ENCODE measurements at regions not wholly inside any gene's neighbourhood (a gene's known extent, or its start where the extent isn't known, plus 50 kb on each side); places are given as distances from the start of the nearest gene placed in this dataset.

- no peak for DNase-seq
These were observed 104.2 kb upstream of the THRB start for GRCh38 chr3:24598695-24599470.

- no peak for DNase-seq
These were observed 106.7 kb upstream of the THRB start for GRCh38 chr3:24601066-24601939.

DNA sequence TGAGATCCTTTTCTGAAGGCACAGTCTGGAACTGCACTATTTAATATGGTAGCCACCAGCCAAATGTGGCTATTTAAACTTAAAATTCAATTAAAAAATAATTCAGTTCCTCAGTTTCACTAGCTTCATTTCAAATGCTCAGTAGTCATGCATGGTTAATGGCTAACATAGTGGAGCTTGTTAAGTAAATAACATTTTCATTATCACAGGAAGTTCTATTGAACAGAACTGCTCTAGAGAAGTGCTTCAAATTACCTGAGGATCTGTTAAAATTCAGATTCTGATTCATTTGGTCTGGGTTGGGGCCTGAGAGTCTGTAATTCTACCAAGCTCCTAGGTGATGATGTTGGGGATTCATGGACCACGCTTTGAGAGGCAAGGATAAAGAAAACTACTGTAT lies 109.6 kb upstream of the THRB start:
- no peak for DNase-seq

- DNase-seq, result no peak
These were observed 110.9 kb upstream of the THRB start for GRCh38 chr3:24605511-24606028.

- no peak for DNase-seq
These were observed 112.6 kb upstream of the THRB start for GRCh38 chr3:24607281-24607680.

GRCh38 chr3:24608701-24609390 lies 114.2 kb upstream of the THRB start:
- DNase-seq, result no peak

GRCh38 chr3:24614359-24614758 lies 119.7 kb upstream of the THRB start:
- DNase-seq, result no peak

- no peak for DNase-seq
These were observed 120.5 kb upstream of the THRB start for GRCh38 chr3:24615177-24615576.

DNA sequence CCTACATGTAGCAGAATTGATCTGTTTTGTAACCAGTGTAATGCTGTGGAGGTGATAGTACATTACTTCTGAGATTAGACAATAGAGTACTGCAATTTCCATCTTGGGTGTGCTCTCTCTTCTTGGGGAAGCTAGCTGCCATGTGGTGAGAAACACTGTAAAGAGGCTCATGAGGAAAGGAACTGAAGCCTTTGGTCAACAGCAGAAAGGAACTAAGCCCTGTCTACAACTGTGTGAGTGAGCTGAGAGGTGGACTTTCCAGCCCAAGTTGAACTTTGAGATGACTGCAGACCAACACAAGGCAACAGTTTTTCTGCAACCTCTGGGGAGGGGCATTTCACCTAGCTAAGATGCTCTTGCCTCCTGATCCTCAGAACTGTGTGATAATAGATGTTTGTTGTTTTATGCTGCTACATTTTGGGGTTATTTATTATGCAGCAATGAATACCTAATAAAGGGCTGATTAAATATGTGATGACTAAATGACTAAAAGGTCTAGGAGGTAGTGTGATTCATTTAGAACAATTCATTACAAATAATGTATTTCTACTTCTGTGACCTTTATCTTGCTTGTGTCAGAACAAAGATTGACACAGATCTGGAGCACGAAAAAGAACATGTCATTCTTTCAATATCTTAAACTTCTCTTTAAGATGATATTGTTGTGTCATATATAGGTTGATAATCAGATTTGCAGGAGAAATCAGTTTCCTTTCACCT lies 121.6 kb upstream of the THRB start:
- DNase-seq, result no peak

- DNase-seq, result no peak
These were observed 127.5 kb upstream of the THRB start for GRCh38 chr3:24622138-24622537.

- DNase-seq, result no peak
These were observed 128.1 kb upstream of the THRB start for GRCh38 chr3:24622696-24623225.

GRCh38 chr3:24623657-24624056 lies 129.0 kb upstream of the THRB start:
- DNase-seq, result no peak

GRCh38 chr3:24624938-24625681 lies 130.5 kb upstream of the THRB start:
- no peak for DNase-seq

- no peak for DNase-seq
These were observed 134.0 kb upstream of the THRB start for GRCh38 chr3:24628523-24629258.

DNA sequence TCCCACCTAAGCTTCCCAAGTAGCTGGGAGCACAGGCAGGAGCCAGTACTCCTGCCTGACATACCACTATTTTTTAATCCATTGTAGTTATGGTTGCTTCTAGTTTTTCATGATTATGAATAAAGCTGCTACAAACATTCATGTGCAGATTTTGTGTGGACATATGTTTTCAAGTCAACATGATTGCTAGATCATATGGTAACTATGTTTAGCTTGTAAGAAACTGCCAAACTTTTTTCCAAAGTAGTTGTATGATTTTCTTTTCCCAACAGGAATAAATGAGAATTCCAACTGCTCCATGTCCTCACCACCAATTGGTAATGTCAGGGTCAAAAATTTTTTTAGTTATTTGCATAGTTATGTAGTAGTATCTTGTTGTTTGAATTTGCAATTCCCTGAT lies 136.8 kb upstream of the THRB start:
- no peak for DNase-seq

DNA sequence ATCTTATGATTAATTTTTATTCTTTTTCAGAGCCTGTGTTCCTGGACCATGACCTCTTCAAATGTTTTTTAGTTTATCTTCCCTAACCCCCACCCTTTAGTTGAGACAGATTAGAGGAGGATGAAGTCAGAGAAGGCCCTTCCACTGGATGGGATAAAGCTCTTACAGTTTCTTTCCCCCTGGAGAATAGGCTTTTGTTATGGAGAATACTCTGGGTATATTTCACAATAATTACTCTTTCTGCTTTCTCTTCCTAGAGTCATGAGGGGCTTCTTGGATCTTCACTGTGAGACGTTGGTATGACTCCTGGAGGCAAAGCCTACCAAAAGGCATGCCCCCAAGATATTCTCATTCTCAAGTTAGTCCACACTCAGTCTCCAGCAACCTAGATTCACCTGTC lies 144.4 kb upstream of the THRB start:
- no peak for DNase-seq

DNA sequence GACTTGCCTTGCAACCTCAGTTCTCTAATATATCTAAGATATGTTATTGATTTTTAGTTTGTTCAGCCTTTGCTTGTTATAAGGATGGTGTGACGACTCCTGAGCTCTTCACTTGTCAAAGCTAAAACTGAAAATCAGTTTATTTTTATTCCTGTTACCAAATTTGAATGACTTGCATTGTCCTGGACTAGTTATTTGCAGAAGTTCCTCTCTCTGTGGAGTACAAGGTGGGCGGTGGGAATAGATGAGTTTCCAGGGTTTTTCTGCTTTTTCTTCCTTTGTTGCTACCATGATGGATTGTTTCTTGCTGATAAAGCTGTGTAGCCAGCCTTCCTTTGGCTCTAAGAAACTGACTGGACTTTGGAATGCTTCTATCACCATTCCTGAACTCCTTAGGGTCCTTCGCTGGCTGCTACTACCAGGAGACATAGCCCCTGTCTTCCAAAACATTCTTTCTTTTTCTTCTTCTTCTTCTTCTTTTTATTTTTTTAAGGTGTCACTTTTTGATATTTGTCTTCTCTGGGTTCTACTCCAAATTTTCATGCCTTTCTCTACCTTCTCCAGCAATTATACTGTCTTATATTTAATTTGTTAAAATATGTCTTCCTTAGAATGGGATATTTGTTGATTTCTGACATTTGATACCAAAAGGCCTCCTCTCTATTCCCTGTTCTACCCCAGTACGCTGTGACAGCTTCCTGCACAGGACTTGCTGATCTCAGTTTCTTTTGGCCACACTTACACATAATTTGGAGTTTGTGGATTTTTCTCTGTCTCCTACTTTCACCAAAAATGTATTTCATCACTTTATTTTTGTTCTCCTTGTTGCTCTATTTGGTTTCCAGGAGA lies 145.1 kb upstream of the THRB start:
- DNase-seq, result no peak

GRCh38 chr3:24640330-24640877 lies 145.8 kb upstream of the THRB start:
- DNase-seq, result no peak

DNA sequence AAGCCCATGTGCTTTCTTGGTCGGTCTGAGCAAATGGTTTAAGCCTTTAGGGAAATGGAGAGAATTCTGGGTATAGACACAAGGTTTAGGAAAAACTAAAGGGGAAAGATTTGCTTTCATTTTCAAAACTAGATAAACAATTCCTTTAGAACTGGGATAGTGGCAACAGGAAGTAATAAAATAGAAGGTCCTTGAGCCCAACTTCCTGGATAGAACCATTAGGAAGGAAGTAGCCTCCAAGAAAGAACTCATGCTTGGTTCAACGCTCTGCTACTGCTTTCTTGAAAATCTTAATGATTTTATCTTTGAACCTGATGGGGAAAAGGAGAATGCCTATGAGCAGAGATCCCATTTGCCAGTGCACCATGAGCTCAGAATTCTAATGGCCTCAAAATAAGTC lies 147.0 kb upstream of the THRB start:
- DNase-seq, result no peak

DNA sequence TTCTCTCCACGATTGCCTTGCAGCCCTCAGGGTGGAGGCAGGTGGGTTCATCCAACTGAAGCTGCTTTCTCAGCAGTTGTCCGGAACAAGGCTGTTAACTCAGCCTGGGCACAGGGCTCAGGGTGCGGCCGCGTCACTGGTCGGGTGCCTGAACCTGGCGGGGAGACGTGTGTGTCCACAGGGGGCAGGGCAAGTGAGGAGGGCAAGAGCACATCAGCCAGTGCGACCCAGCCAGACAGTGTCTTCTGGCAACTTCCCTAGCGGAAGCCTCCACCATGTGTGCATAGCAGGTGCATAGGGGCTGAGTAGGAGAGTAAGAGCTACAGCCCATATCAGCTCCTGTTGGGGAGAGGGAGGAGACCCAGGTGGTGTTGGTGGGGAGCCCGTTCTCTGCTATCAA lies 150.4 kb upstream of the THRB start:
- DNase-seq, result no peak
